Stimulated activated CD4-positive, alpha-beta T cell treated with anti-CD3 and anti-CD28 coated beads, Interleukin-4, amount 100 ng/mL, for 48 hours (primary cell): ENCODE measurements at regions not wholly inside any gene's neighbourhood (a gene's known extent, or its start where the extent isn't known, plus 50 kb on each side); places are given as distances from the start of the nearest gene placed in this dataset.
"Not testable (repeated sequence)": the region's sequence is repeated elsewhere in the genome, so short reads cannot be mapped to it uniquely, and the experiment has no call there.

Source experiments
- DNase-seq, 2 donors: peaks; one replicate each; pipeline ENCODE4 v3.0.0-alpha.2; 2020; ENCODE audit warnings: low read depth in 2 of 2

DNA sequence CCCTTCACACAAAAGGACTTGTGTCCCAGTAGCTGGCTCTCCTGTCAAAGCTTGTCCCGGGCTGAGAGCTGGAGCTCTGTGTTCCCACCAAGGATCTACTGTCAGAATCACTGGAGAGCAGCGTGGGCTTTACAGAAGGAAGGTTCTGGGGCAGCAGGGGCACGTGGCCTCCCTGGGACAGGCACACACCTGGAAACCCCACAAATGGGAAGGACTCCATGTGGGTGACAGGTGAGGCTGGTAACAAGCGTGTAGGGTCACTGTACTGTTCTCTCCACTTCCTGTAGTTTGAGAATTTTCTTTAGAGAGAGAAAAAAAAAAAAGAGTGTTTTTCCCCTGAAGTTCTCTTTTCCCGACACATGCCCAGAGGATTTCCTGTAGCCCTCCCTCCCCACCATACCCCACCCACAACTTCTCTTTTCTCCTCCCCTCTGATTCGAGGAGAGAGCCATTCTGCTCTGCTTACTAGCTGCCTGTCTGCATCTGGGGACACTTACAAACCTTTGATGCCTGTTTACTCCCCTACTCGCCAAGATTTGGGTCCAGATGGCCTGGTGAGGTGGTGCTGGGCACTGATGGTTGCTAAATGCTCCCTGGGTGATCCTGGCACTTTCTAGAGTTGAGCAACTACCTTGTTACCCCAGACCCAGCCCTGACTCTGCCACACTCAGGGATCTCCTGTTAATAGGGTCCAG lies 84.1 kb upstream of the SIRPA start:
- no peak for DNase-seq

DNA sequence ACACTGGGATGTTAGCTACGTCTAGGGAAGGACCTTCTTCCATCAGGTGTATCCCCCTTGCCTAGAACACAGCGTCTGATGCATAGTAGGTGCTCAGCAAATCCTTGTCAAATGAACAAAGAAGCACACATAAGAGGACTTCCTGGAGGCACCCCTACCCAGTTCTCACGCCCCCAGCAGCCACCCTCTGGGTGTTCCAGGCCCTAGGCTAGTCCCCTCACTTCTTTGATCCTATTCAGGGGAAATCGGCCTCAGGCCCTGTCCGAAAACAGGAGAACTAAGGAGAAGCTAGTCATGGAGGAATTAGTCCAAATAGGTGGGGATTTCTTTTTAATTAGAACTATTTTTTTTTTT lies 84.7 kb upstream of the SIRPA start:
- no peak for DNase-seq

DNA sequence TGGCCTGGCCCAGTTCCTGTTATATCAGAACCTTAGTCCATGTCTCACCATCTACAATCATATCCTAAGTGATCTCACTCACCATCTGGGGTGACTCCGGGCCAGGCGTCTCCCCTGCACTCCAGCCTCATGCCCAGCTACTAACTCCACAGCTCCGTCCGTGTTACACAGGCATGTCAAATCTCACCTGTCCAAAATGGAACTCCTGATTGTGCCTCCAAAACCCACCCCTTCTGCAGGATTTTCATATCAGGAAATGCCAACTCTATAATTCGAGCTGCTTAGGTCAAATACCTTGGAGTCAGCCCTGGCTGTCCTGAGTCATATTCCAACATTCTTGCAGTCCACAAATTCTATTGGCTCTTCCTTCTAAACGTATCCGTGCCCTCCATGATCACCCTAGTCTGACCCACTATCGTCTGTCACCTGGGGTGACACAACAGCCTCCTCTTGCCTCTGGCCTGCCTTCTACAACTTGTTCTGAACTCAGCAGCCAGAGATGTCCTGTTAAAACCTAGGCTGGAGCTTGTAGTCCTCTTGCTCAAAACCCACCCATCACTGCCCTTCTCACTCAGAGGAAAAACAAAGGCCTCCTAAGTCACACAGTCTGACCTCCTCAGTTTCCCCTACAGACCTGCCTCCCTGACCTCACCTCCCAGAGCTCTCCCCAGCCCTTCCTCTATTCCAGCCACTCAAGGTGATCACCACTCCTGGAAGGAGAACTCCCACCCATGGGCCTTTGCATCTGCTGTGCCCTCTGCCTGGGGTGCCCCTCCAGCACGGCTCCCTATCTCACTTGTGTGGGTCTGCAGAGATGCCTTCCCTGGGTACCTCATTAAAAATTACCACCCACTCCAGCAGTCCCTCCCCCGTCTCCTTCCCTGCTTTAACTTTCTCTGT lies 85.3 kb upstream of the SIRPA start:
- no peak for DNase-seq

DNA sequence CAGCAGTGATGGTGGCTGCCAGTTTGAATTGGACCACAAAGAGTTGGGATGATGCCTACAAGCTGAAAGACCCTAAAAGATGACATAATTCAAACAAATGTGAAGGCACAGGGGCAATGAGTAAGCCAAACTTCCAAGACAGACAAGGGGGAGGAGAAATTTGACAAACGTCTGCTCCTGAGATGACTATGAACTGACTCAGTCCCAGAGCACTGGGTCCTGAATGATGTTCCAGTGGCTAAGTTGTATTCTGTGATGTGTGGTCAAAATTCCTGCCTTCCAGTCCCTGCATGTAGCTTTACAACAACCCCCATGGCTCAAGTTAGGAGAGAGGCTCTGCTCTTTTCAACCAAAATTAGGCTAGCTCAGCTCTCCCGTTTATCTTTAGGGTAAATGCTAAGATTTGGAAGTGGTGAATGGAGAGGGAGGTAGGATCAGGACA lies 86.1 kb upstream of the SIRPA start:
- no peak for DNase-seq

DNA sequence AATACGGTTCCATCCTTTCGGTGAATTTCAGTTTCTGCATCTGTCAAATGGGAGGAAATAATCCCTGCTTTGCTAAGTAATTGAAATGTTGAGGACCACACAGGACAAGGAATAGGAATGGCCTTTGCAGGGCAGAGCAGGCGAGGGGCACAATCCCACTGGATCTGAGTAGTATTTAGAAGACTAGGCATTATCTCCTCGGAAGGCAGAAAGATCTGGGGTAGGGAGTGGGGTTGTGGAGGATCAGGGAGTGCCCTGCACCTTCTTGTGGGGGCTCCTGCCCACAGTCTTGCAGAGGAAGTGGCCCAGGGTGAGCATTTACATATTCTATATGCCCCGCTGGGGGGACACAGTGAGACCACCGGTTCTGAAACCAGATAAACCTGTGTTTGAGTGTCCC lies 87.1 kb upstream of the SIRPA start:
- DNase-seq = no peak

DNA sequence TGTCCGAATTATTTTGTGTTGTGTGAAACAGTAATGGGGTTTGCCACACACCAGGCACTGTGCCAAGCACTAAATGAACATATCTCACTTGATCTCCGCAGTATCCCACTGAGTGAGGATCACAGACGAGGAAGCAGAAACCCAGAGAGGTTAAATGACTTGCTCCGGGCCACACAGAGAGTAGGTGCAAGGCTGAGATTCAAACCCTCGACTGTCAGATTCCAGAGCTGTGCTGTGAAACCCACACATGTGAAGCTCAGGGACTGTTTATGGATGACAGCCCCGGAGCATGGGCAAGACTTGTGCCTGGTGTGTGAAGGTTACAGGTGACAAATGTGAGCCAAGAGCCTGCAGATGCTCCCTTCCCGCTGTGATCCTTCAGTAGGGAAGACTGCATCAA lies 87.8 kb upstream of the SIRPA start:
- no peak for DNase-seq

DNA sequence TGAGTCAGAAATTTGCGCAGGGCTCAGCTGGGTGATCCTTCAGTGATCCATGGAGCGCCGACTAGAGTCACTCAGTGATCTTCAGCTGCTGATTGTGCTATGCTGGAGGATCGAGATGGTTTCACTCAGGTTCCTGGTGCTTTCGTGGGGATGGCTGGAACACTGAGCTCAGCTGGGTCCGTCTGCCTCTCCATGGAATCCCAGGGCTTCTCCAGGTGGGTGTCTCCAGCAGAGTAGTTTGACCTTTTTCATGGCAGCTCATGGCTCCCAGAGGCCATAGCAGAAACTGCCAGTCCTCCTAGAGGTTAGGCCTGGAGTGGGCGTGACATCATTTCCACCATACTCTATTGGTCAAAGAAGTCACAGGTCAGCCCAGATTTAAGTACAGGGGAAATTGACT lies 88.8 kb upstream of the SIRPA start:
- DNase-seq = no peak

DNA sequence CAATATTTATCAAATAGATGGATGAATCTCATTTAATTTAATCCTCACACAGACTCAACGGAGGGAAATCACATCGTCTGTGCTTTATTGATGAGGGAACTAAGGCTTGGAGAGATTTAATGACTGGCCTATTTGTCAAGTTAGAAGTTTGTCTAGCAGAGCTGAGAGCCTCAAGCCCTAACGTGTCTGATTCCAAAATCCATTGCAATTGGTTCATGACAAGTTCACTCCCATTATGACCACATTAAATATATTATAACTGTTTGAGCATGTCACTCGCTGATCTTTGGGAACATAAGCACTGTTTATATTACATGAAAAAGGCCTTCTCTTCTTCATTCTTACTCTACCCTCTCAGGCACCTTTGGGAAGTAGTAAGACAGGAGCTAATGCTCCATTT lies 89.4 kb upstream of the SIRPA start:
- no peak for DNase-seq

DNA sequence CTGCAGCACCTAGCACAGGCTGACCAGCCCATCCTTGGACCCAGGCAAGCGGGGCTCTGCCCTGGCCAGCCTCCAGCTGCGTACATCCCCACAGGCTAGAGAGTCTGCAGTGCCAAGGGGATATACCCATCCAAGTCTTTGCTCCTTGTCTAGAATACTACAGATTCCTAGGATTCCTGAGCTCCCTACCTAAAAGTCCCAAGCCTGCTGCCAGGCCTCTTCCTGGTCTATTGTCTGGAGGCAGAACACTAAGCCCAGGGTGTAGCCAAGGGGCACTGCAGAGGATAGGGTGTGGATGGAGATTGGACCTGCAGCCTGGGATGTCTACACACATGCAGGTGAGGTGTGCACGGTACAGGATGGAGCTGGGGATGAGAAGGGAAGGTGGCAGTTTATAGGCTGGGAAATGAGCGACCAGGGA lies 90.0 kb upstream of the SIRPA start:
- no peak for DNase-seq

DNA sequence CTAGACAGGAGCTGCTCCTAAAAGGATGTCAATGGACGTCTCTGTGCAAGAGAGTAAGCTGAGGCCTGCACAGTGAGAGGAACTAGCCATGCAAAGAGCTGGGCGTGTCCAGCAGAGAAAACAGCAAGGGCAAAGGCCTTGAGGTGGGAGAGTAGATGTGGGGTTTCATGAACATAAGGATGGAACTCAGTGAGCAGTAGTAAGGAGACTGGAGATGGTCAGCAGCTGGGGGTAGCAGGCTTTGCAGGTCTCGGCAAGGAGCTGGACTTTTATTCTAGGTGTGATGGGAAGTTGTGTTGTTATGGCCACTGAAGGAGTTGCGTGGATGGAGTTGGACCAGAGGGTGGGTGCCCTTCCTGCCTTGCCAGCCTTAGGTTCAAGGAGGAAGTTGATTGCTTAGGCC lies 90.7 kb upstream of the SIRPA start:
- DNase-seq = no peak

DNA sequence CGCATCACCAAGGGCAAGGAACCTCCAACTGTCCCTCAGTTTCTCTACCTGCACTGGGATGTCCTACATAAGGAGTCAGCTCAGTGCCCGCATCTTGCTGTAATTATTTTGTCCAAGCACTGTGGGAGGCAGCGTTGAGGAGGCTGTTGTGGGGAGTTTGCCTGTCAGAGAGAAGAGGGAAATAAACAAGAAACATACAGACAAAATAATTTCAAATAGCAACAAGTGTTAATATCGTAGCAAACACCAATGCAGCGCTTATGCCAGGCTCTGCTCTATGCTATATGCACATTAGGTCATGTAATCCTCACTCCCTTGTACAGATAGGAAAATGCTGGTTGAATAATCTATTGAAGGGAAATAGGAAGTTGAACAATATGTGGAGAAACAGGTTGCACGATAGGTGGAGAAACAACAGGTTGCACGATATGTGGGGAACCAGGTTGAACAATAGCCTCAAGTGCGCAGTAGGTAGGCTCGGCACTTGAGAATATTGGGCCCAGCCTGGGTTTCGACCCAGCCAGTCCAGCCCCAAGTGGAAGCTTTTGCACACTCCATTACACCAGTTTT lies 91.2 kb upstream of the SIRPA start:
- no peak for DNase-seq

DNA sequence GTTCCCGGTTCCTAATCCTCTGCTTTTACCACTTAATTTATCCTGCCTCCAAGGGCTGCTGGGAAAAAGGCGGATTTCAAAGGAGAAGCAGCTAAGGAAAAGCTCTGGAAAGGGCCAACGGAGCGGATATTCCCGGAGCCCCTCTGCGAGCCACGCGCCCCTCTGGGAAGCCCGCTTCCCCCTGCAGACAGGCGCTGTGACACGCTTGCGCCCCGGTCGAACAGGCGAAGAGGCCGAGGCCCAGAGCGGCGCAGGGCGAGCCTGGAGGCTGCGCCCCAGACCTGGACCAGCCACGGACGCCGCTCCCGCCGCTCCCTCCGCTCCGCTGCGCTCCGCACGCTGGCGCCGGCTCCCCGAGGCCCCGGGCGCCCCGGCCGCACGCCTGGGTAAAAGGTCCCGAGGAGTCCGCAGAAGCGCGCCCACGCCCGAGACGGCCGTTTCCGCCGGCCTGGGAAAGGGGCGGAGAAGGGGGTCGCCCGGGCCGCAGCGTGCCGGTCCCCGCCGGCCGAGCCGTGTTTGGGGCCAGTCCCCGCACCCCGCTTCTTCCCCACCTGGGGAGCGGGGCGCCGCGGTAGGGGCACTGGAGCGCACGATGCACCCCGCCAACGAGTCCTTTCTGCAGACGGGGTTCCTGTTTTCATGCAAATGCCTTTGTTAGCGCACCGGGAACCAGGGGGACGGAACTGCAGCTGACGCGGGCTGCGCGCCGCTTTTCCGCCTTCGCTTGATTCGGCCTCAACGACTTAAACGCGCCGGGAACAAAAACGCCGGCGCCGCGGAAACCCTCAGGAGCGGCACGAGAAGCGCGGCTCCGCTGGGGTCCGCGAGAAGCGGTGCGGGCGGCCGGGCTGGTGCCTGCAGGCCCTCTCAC lies 91.9 kb upstream of the SIRPA start:
- no peak for DNase-seq

DNA sequence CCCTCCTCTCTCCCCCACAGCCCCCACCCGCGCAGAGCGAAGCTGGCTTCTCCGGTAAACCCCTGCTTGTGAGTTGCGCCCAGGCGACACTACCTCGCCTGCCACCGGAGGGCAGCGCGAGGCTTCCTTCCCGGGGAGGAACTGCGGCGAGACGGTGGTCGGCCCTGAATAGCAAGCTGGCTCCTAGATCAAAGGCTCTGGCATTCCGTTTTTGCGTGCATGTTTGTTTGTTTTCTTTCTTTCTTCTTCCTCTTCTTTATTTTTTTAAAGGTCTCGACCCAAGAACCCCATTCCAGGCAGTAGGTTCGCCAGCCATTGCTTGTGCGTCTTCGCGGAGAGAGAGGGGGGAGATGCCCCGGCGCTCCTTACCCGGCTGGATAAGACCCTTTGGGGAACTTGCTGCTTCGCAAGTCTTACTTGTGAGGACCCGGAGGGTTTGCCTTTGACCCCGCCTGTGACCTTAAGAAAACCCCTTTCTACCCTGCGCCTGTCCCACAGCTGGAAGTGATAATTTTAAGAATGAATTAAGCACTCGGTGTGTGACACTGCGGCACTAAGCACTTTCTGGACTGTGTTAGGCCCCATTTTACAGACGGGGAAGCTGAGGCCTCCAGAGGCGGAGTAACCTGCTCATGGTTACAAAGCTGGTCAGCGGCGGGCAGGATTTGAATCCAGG lies 92.7 kb upstream of the SIRPA start:
- peak in 1 of 2 donors; percentile 39 for DNase-seq

DNA sequence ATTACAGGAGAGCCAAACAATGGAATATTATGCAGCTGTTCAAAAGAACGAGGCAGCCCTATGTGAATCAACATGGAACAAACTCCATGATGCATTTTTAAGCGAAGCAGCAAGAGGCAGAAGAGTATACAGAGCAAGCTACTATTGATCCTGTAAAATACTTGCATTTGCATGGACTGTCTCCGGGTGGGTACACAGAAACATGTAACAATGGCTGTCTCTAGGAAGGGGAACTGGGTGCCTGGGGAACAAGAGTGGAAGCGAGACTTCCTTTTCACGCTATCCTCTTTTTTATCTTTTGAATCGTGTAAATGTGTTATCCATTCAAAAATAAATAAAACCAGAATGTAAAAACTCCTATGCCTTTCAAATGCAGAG lies 93.3 kb upstream of the SIRPA start:
- DNase-seq = no peak

DNA sequence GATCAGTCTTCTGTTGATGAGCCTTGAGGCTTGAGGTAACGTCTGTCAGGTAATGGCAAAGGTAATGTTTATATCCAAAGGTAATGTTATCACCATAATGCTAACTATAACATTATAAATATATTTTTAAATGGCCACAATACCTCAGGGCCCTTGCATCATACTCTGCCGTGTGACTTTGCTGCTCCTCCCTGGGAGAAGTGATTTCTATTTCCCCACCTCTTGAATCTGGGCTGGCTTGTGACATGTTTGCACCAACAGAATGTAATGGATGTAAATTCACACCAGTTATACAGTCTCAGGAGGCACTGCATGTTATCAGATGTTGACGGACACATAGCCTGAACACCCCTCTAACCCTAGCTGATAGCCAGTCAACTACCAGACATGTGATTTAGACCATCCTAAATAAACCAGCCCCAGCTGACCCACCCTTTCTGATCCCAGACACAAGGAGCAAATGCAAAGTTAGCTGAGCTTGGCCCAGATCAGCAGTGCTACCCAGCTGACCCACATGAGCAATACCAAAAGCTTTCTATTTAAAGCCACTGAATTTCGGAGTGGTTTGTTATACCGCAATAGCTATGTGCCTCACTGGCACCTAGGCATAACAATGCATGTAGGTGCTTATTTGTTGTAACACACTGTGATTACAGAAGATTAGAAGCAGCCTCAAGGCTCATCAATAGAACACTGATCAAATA lies 93.8 kb upstream of the SIRPA start:
- DNase-seq = no peak

DNA sequence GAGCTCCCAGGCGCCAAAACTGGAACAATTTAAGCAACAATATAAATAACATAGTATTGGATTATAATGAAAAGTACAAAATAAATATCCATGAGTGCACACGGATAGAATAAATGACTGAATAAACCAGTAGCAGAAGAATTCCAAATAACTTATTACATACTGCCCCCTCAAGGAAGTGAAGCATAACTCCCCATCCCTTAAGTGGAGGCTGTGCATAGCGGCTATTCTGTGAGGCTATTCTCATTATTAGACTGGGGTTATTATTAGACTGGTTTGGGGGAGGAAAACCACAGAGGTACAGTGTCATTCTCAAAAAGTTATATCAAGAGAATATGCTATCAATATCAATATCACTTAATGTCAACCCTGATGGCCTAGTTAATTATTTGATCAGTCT lies 94.4 kb upstream of the SIRPA start:
- no peak for DNase-seq

DNA sequence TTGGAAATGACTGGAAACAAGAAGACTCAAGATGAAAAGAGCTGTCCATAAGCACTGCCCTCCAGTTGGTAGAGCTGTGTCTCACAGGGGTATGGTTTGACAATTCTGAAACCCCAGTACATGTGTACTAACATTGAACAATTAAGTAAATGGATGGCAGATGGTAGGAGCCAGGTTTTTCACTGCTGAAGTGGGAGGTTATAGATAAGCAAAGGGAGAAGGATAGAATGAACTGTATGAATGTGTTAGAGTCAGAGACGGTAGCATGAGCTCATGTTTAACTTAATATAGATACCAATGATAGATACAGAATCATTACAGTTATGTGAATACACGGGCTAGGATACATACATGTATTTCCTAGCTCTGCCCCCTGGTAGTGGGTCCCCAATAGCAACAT lies 95.0 kb upstream of the SIRPA start:
- DNase-seq = no peak

DNA sequence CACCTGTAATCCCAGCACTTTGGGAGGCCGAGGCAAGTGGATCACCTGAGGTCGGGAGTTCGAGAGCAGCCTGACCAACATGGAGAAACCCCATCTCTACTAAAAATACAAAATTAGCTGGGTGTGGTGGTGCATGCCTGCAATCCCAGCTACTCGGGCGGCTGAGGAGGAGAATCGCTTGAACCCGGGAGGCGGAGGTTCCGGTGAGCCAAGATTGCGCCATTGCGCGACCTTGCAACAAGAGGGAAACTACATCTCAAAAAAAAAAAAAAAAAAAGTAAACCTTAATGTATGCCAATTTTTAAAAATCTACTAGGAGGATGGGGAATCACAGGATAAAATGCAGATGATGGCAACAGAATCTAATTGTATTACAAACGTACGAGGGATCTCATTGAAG lies 95.5 kb upstream of the SIRPA start:
- not testable (repeated sequence) for DNase-seq

DNA sequence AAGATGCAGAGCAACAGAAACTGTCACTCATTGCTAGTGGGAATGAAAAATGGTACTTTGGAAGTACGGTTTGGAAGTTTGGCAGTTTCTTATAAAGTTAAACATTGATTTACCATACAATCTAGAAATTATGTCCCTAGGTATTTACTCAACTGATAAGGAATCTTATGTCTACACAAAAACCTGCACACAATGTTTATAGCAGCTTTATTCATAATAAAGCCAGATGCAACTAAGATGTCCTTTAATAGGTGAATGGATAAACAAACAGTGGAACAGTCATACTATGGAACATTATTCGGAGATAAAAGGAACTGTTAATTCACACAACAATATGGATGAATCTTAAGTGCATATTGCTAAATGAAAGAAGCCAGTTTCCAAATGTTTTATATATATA lies 96.2 kb upstream of the SIRPA start:
- no peak for DNase-seq

DNA sequence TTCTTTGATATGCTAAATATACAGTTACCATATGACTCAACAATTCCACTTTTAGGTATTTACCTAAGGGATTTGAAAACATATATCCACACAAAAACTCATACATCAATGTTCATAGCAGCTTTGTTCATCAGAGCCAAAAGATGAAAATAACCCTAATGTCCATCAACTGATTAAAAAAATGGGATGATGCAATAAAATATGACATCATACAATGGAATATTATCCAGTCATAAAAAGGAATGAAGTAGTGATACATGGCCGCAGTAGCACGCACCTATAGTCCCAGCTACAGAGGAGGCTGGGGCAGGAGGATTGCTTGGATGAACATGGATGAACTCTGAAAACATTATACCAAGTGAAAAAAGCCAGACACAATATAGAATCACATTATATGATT lies 101.4 kb upstream of the SIRPA start:
- no peak for DNase-seq

DNA sequence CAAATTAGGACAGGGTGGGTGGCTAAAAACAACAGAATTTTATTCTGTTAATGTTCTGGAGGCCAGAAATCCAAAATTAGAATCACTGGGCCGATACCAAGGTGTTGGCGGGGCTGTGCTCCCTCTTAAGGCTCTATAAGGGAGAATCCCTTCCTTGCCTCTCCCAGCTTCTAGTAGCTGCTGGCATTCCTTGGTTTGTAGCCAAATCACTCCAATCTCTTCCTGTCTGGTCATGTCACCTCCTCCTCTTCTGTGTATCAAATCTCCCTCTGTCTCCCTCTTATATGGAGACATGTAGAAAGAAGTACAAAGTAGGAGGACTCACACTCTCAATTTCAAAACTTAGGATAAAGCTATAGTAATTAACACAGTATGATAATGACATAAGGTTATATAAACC lies 102.9 kb upstream of the SIRPA start:
- no peak for DNase-seq
